ENCODE measurements at regions not wholly inside any gene's neighbourhood (a gene's known extent, or its start where the extent isn't known, plus 50 kb on each side); places are given as distances from the start of the nearest gene placed in this dataset.

DNA sequence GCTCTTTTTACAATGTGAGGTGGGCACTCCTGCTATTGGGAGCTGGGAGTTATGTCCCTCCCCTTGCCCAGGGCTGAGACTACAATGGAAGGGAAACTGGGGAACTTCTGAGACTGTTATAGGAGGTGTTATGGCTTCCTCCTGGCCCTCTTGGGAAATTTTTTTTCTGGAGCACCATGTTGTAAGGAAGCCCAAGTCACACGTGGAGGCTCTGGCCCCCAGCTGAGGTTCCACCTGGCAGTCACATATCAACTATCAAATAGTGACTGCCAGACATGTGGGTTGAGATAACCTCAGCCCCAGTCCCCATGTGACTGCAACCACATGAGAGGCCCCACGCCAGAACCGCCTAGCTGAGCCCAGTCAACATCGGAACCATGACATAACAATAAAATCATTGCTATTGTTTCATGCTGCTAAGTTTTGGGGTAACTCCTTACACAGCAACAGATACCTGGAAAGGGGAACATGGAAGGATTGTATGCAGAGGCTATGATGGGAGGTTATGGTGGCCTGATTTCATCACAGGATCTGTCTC is 99.4 kb upstream of the NCOR2 start:
- TF ChIP-seq, protein P1, sequence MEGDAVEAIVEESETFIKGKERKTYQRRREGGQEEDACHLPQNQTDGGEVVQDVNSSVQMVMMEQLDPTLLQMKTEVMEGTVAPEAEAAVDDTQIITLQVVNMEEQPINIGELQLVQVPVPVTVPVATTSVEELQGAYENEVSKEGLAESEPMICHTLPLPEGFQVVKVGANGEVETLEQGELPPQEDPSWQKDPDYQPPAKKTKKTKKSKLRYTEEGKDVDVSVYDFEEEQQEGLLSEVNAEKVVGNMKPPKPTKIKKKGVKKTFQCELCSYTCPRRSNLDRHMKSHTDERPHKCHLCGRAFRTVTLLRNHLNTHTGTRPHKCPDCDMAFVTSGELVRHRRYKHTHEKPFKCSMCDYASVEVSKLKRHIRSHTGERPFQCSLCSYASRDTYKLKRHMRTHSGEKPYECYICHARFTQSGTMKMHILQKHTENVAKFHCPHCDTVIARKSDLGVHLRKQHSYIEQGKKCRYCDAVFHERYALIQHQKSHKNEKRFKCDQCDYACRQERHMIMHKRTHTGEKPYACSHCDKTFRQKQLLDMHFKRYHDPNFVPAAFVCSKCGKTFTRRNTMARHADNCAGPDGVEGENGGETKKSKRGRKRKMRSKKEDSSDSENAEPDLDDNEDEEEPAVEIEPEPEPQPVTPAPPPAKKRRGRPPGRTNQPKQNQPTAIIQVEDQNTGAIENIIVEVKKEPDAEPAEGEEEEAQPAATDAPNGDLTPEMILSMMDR (IDR thresholded peaks at IDR 0.05; ENCODE audit: low read depth, low read length) = no peak
- no peak overlapping the region for H3K4me3 ChIP-seq (ENCODE audit: low read depth, low read length)

- TF ChIP-seq, protein P1 (IDR thresholded peaks at IDR 0.05; ENCODE audit: low read depth, low read length) = no peak
- H3K4me3 ChIP-seq (ENCODE audit: low read depth, low read length) = no peak overlapping the region
These were observed 98.1 kb upstream of the NCOR2 start for GRCh38 chr12:124665511-124665910.

- TF ChIP-seq, protein P1 (IDR thresholded peaks at IDR 0.05; ENCODE audit: low read depth, low read length) = no peak
- H3K4me3 ChIP-seq (ENCODE audit: low read depth, low read length) = no peak overlapping the region
These were observed 97.1 kb upstream of the NCOR2 start for GRCh38 chr12:124664395-124665111.

DNA sequence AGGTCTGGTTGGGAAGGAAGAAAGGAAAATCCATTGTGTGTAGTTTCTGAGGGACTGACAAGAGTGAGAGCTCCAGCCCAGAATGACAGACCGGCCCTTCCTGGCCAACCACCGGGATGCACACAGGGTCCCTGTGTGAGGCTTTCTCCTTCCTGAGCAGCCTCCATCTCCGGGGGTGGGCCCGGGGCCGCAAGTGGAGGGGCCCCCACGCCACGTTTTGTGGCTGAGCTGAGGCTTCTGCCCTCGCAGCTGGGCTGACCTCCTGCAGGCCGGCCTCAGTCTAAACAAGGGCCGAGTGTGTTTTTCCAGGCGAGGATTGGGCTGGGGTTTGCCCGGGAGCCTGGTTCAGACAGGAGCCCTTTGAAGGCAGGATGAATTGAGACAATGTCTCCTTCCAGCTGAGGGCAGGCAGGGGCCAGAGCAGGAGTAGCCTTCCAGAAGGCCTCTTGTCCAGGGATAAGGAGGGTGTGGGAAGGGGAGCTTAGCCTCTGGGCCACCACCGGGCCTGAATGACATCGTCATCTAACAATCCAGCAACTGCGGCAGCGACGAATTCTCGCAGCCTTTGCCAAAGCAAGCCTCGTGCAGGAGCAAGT is 96.5 kb upstream of the NCOR2 start:
- TF ChIP-seq, protein P1 (IDR thresholded peaks at IDR 0.05; ENCODE audit: low read depth, low read length) = no peak
- H3K4me3 ChIP-seq (ENCODE audit: low read depth, low read length) = no peak overlapping the region

- H3K4me3 ChIP-seq (ENCODE audit: low read depth, low read length) = no peak overlapping the region
- TF ChIP-seq, protein P1 (IDR thresholded peaks at IDR 0.05; ENCODE audit: low read depth, low read length) = no peak
These were observed 95.8 kb upstream of the NCOR2 start for GRCh38 chr12:124663206-124663605.

DNA sequence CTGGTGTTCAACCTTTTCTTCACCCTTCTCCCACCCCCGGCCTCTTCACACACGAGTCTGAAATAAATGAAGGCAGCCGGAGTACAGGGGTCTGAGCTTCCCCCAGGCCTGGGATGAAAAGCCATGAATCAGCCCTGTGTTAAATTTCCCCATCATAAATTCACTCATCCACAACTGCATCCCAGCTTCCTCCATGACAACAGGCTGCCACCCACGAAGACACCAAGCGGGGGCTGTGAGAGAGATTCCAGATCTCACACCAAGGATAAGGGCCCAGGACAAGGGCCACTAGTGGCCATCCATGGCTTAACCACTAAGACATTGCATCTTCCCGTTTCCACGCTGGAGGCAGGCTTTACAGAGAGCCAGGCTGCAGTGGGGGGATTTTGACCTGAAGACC is 93.9 kb upstream of the NCOR2 start:
- TF ChIP-seq, protein P1 (IDR thresholded peaks at IDR 0.05; ENCODE audit: low read depth, low read length) = no peak

DNA sequence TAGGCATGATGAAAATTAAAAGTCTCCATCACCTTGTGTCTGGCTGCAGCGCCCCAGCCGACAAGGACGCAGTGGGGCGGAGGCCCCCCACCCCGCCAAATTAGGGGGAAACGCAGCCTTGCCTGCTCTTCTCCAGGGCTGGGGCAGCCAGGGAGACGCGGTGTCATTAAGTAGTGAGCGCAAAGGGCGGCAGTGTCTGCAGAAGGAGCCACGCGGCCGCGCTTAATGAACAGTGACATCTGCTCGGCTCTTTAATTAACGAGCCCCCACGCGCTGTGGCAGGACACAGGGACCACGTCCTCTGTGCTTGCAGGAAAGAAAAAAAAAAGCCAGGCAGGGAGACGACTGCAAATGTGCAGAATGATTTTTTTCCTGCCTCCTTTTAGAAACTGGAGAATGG is 93.4 kb upstream of the NCOR2 start:
- TF ChIP-seq, protein P1 (IDR thresholded peaks at IDR 0.05; ENCODE audit: low read depth, low read length) = no peak
- H3K4me3 ChIP-seq (ENCODE audit: low read depth, low read length) = no peak overlapping the region

More for the DNA sequence above, 93.9 kb upstream of the NCOR2 start:
- H3K4me3 ChIP-seq (ENCODE audit: low read depth, low read length) = no peak overlapping the region
